ENCODE measurements at regions not wholly inside any gene's neighbourhood (a gene's known extent, or its start where the extent isn't known, plus 50 kb on each side); places are given as distances from the start of the nearest gene placed in this dataset.

- TF ChIP-seq CTCF (IDR thresholded peaks at IDR 0.05; ENCODE audit: low read depth, low read length) (no peak), EZH2phosphoT487 (IDR thresholded peaks at IDR 0.05; ENCODE audit: low read depth) (no peak)
Observed at GRCh38 chr14:56452940-56453339, 126.7 kb upstream of the TMEM260 start.

Data from OCI-LY3 (cell line).